Endothelial cell of umbilical vein (primary cell): ENCODE measurements at regions not wholly inside any gene's neighbourhood (a gene's known extent, or its start where the extent isn't known, plus 50 kb on each side); places are given as distances from the start of the nearest gene placed in this dataset.

Source experiments
- BruUV-seq: library from RNA; stranded (reverse); fragments of 400-500 nt; replicated peaks from 2 replicates; lab custom pipeline; 2021; lab: Mats Ljungman, UMichigan
- CTCF ChIA-PET: fragments of 300-600, 350-600 bp; sonication (Branson Sonifier 250); formaldehyde crosslinking; loops from one replicate; lab custom pipeline; 2021; ENCODE audit warnings: antibody characterized with exemption, inconsistent platforms; lab: Charles Lee
- POLR2A ChIA-PET: fragments of 300-600, 350-600 bp; sonication (Branson Sonifier 250); formaldehyde crosslinking; loops from one replicate; lab custom pipeline; 2021; ENCODE audit warnings: antibody characterized with exemption, inconsistent platforms; lab: Charles Lee
- DNase-seq: peaks from one replicate; pipeline ENCODE4 v3.0.0-alpha.2; 2011; ENCODE audit warnings: low read depth, low spot score
- FAIRE-seq: peaks from 2 replicates; lab custom pipeline; 2011; peaks lifted over from hg19 to GRCh38; lab: Jason Lieb, UNC
- H2AFZ ChIP-seq: 2 replicates; pipeline ENCODE4 v1.6.0; 2012; ENCODE audit warnings: low read depth, low read length, control low read depth, inconsistent platforms
- H3K27ac ChIP-seq: 2 replicates; pipeline ENCODE4 v1.5.1; 2011; ENCODE audit warnings: low read depth, mild to moderate bottlenecking, control low read depth, low read length, moderate library complexity; ENCODE audit not compliant: insufficient read depth
- H3K27me3 ChIP-seq, 2 experiments: 2 replicates each; pipeline versions ENCODE4 v1.6.0 to v1.6.1; 2011; ENCODE audit warnings: low read length in 2 of 2, mixed read lengths in 1 of 2; ENCODE audit not compliant: control insufficient read depth in 2 of 2, insufficient read depth in 2 of 2
- H3K36me3 ChIP-seq, 2 experiments: 2 replicates in 1 of 2; 3 replicates in 1 of 2; pipeline ENCODE4 v1.5.1; 2011; ENCODE audit warnings: low read length in 2 of 2, mild to moderate bottlenecking in 1 of 2, moderate library complexity in 1 of 2; ENCODE audit not compliant: control insufficient read depth in 2 of 2, insufficient read depth in 2 of 2; ENCODE audit errors: extremely low read depth in 1 of 2
- H3K4me1 ChIP-seq: 3 replicates; pipeline ENCODE4 v1.5.1; 2011; ENCODE audit warnings: mild to moderate bottlenecking, low read length; ENCODE audit not compliant: control insufficient read depth, insufficient read depth; ENCODE audit errors: extremely low read depth
- H3K4me2 ChIP-seq: 2 replicates; pipeline ENCODE4 v1.6.1; 2011; ENCODE audit warnings: low read length, control low read depth, mixed read lengths; ENCODE audit not compliant: insufficient read depth
- H3K4me3 ChIP-seq, 3 experiments: fragments of 200-600 bp in 1 of 3; sonication (generic), shearing (Covaris generic) in 1 of 3; replicated peaks in 1 of 3; 2 replicates each; pipeline ENCODE4 v1.5.1; 2011 to 2016; ENCODE audit warnings: control low read depth in 3 of 3, low read length in 3 of 3, mild to moderate bottlenecking in 2 of 3, inconsistent platforms in 1 of 3, low read depth in 1 of 3, moderate library complexity in 1 of 3; ENCODE audit not compliant: insufficient read depth in 1 of 3
- H3K79me2 ChIP-seq: 2 replicates; pipeline ENCODE4 v1.6.0; 2012; ENCODE audit warnings: low read length, inconsistent platforms; ENCODE audit not compliant: control insufficient read depth, insufficient read depth
- H3K9ac ChIP-seq: replicated peaks from 2 replicates; pipeline ENCODE3; 2011; ENCODE audit warnings: low read length, control low read depth; ENCODE audit not compliant: insufficient read depth; ENCODE audit errors: extremely low read depth
- H3K9me1 ChIP-seq: replicated peaks from 3 replicates; pipeline ENCODE4 v1.6.0; 2011; ENCODE audit warnings: mild to moderate bottlenecking, low read length; ENCODE audit not compliant: control insufficient read depth, insufficient read depth; ENCODE audit errors: extremely low read depth
- H3K9me3 ChIP-seq: replicated peaks from 2 replicates; pipeline ENCODE4 v1.5.1; 2012; ENCODE audit warnings: low read length, inconsistent platforms; ENCODE audit not compliant: control insufficient read depth, insufficient read depth
- H4K20me1 ChIP-seq: replicated peaks from 2 replicates; pipeline ENCODE3; 2011; ENCODE audit warnings: mild to moderate bottlenecking, low read length; ENCODE audit not compliant: control insufficient read depth, insufficient read depth; ENCODE audit errors: extremely low read depth
- CTCF ChIP-seq, 2 donors: IDR thresholded peaks; 1 replicate in 1 of 2; 2 replicates in 1 of 2; pipeline ENCODE4 v1.5.1; 2011; ENCODE audit warnings: low read length in 2 of 2, mild to moderate bottlenecking in 2 of 2, moderate library complexity in 2 of 2, control low read depth in 1 of 2, inconsistent platforms in 1 of 2, low read depth in 1 of 2; ENCODE audit not compliant: insufficient read depth in 1 of 2; ENCODE audit errors: extremely low read depth in 1 of 2
- EZH2 ChIP-seq: IDR thresholded peaks from 2 replicates; pipeline ENCODE4 v1.6.1; 2012; ENCODE audit warnings: borderline replicate concordance, low read depth, mild to moderate bottlenecking, moderate library complexity, low read length, inconsistent platforms; ENCODE audit not compliant: severe bottlenecking
- FOS ChIP-seq: IDR thresholded peaks from 2 replicates; pipeline ENCODE4 v1.6.1; 2011; ENCODE audit warnings: mild to moderate bottlenecking, low read length, moderate library complexity, borderline replicate concordance; ENCODE audit not compliant: insufficient read depth
- GATA2 ChIP-seq: IDR thresholded peaks from 2 replicates; pipeline ENCODE4 v1.7.0; 2011; ENCODE audit warnings: low read depth, mild to moderate bottlenecking, moderate library complexity, mixed read lengths, low read length; ENCODE audit not compliant: insufficient read length, insufficient read depth
- JUN ChIP-seq: IDR thresholded peaks from 2 replicates; pipeline ENCODE4 v1.6.1; 2011; ENCODE audit warnings: borderline replicate concordance, low read depth; ENCODE audit not compliant: insufficient read length, insufficient read depth
- MAX ChIP-seq: IDR thresholded peaks from 2 replicates; pipeline ENCODE4 v1.6.1; 2011; ENCODE audit not compliant: insufficient read depth, insufficient read length
- MYC ChIP-seq: IDR thresholded peaks from one replicate; pipeline ENCODE4 v1.6.1; 2011; ENCODE audit warnings: mild to moderate bottlenecking, low read depth, low read length
- POLR2A ChIP-seq: IDR thresholded peaks from 2 replicates; pipeline ENCODE4 v1.6.1; 2012; ENCODE audit warnings: low read depth, mild to moderate bottlenecking, control low read depth, low read length
- POLR2AphosphoS5 ChIP-seq: IDR thresholded peaks from 2 replicates; pipeline ENCODE4 v1.6.1; 2012; ENCODE audit warnings: low read depth, mild to moderate bottlenecking, control low read depth, low read length, moderate library complexity; ENCODE audit not compliant: insufficient read depth
- dilution Hi-C: fragments of 300-500 bp; cut with MboI; formaldehyde crosslinking; loops from one replicate; pipeline ENCODE4 v1.15.0; 2019; ENCODE audit warnings: low sequenced_read_pairs; ENCODE audit not compliant: extremely low pct_ligation_motif_present
- intact Hi-C: fragments of 100-400 bp; cut with micrococcal nuclease; formaldehyde crosslinking; loops from one replicate; pipeline ENCODE4 v1.10.0; 2022

- no peak overlapping the region for H3K4me2 ChIP-seq
- no peak for TF ChIP-seq FOS
- no peak for TF ChIP-seq EZH2
- no peak for TF ChIP-seq MAX
- TF ChIP-seq MYC = no peak
- TF ChIP-seq JUN = no peak
- TF ChIP-seq POLR2AphosphoS5 = no peak
- TF ChIP-seq GATA2 = no peak
- no peak for TF ChIP-seq POLR2A
- TF ChIP-seq CTCF (IDR thresholded peaks at IDR 0.05; ENCODE audit: extremely low read depth in 1 of 2, insufficient read depth in 1 of 2, low read depth in 1 of 2, low read length in 2 of 2) = no peak
- dilution Hi-C loops (no loop called here), intact Hi-C loops (no loop called here)
- no peak overlapping the region for H3K9ac ChIP-seq
- H3K27me3 ChIP-seq = no peaks in the 10 kb centered on the region
- H3K36me3 ChIP-seq = no peaks in the 10 kb centered on the region
- H3K4me1 ChIP-seq = no peaks in the 10 kb centered on the region
- H4K20me1 ChIP-seq = no peaks in the 10 kb centered on the region
- FAIRE-seq = no peak
- H3K79me2 ChIP-seq = no peaks in the 10 kb centered on the region
- BruUV-seq = no TSS peak
- DNase-seq = no peak
- no peaks in the 10 kb centered on the region for H3K9me1 ChIP-seq
- no peak overlapping the region for H3K4me3 ChIP-seq
- POLR2A ChIA-PET = no interaction called here
- CTCF ChIA-PET = no interaction called here
- H3K9me3 ChIP-seq = no peaks in the 10 kb centered on the region
- no peak overlapping the region for H3K27ac ChIP-seq
- H2AFZ ChIP-seq = no peak overlapping the region
Observed at GRCh38 chr6:97813889-97814567, 531.0 kb upstream of the MMS22L start.
